ENCODE measurements at regions not wholly inside any gene's neighbourhood (a gene's known extent, or its start where the extent isn't known, plus 50 kb on each side); places are given as distances from the start of the nearest gene placed in this dataset.

GRCh38 chr7:52928591-52928990 is 106.8 kb upstream of the POM121L12 start:
- H3K4me3 ChIP-seq (ENCODE audit: low read depth, low read length): no peak overlapping the region
- no peak overlapping the region for H3K27ac ChIP-seq (ENCODE audit: extremely low read depth, low read depth, low read length)
- POLR2A ChIA-PET: no interaction called here
- no peaks in the 10 kb centered on the region for H3K9me3 ChIP-seq (ENCODE audit: control insufficient read depth, insufficient read depth, low read depth, low read length)
- CTCF ChIA-PET: no interaction called here
- H3K36me3 ChIP-seq (ENCODE audit: control insufficient read depth in 2 of 2, insufficient read depth in 1 of 2, low read length in 2 of 2): no peaks in the 10 kb centered on the region
- TF ChIP-seq ZNF664 (tag by site-specific recombination; IDR thresholded peaks at IDR 0.05): no peak
- no peak for TF ChIP-seq ZNF785 (tag by site-specific recombination; IDR thresholded peaks at IDR 0.05)
- no peak for TF ChIP-seq ZNF626 (tag by site-specific recombination; IDR thresholded peaks at IDR 0.05)
- TF ChIP-seq ZNF311 (tag by site-specific recombination; IDR thresholded peaks at IDR 0.05; ENCODE audit: borderline replicate concordance): no peak
- no peak for TF ChIP-seq ZNF394 (tag by site-specific recombination; IDR thresholded peaks at IDR 0.05; ENCODE audit: borderline replicate concordance)
- TF ChIP-seq KLF10 (tag by site-specific recombination; IDR thresholded peaks at IDR 0.05): no peak
- TF ChIP-seq ZNF423 (tag by site-specific recombination; IDR thresholded peaks at IDR 0.05): no peak
- TF ChIP-seq EGR2 (tag by site-specific recombination; IDR thresholded peaks at IDR 0.05; ENCODE audit: low read depth): no peak
- no peak for TF ChIP-seq ZNF398 (tag by site-specific recombination; IDR thresholded peaks at IDR 0.05)
- TF ChIP-seq KLF7 (tag by site-specific recombination; IDR thresholded peaks at IDR 0.05; ENCODE audit: borderline replicate concordance): no peak
- TF ChIP-seq, protein P1, sequence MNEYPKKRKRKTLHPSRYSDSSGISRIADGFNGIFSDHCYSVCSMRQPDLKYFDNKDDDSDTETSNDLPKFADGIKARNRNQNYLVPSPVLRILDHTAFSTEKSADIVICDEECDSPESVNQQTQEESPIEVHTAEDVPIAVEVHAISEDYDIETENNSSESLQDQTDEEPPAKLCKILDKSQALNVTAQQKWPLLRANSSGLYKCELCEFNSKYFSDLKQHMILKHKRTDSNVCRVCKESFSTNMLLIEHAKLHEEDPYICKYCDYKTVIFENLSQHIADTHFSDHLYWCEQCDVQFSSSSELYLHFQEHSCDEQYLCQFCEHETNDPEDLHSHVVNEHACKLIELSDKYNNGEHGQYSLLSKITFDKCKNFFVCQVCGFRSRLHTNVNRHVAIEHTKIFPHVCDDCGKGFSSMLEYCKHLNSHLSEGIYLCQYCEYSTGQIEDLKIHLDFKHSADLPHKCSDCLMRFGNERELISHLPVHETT (tag by site-specific recombination; IDR thresholded peaks at IDR 0.05): no peak
- H3K4me1 ChIP-seq (ENCODE audit: control insufficient read depth, insufficient read depth, low read length): no peaks in the 10 kb centered on the region

GRCh38 chr7:52925332-52925731 is 110.1 kb upstream of the POM121L12 start:
- no peaks in the 10 kb centered on the region for H3K36me3 ChIP-seq (ENCODE audit: control insufficient read depth in 2 of 2, insufficient read depth in 1 of 2, low read length in 2 of 2)
- POLR2A ChIA-PET: no interaction called here
- no peaks in the 10 kb centered on the region for H3K4me1 ChIP-seq (ENCODE audit: control insufficient read depth, insufficient read depth, low read length)
- H3K27ac ChIP-seq (ENCODE audit: extremely low read depth, low read depth, low read length): no peak overlapping the region
- TF ChIP-seq KLF9 (tag by site-specific recombination; IDR thresholded peaks at IDR 0.05; ENCODE audit: low read depth) (no peak), ZNF610 (tag by site-specific recombination; IDR thresholded peaks at IDR 0.05; ENCODE audit: borderline replicate concordance) (no peak)
- CTCF ChIA-PET: interaction anchor here (0.6 to 1.2 kb wide), 3 partner anchors 11 to 879 kb away, joined by 3 to 6 read pairs (median 3); no protein-coding TSS in a partner anchor
- no peak overlapping the region for H3K4me3 ChIP-seq (ENCODE audit: low read depth, low read length)
- H3K9me3 ChIP-seq (ENCODE audit: control insufficient read depth, insufficient read depth, low read depth, low read length): no peaks in the 10 kb centered on the region

DNA sequence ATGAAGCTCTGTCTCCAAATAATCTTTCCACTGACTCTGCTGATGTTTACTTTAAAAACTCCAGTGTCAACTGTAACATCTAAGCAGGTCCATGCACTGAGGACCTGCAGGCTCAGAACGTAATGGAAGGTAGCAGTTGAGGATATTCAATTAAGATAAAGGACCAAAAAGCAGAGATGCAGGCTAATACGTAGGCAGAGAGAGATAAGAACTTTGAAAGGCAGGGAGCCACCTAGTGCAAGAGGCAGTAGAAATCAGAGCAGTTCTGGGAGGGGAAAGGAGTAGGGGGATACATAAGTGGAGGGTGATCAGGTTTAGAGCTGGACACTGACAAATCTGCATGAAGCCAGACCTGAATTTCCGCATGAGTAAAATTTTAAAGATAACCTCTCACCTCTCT is 114.5 kb upstream of the POM121L12 start:
- H3K27ac ChIP-seq (ENCODE audit: extremely low read depth, low read depth, low read length): no peak overlapping the region
- no peaks in the 10 kb centered on the region for H3K36me3 ChIP-seq (ENCODE audit: control insufficient read depth in 2 of 2, insufficient read depth in 1 of 2, low read length in 2 of 2)
- POLR2A ChIA-PET: no interaction called here
- H3K9me3 ChIP-seq (ENCODE audit: control insufficient read depth, insufficient read depth, low read depth, low read length): no peaks in the 10 kb centered on the region
- H3K4me1 ChIP-seq (ENCODE audit: control insufficient read depth, insufficient read depth, low read length): no peaks in the 10 kb centered on the region
- TF ChIP-seq, protein P1 (tag by site-specific recombination; IDR thresholded peaks at IDR 0.05): no peak
- TF ChIP-seq SP7 (tag by site-specific recombination; IDR thresholded peaks at IDR 0.05) (no peak), ZNF624 (tag by site-specific recombination; IDR thresholded peaks at IDR 0.05) (no peak), HOXA7 (CRISPR knock-in tag; IDR thresholded peaks at IDR 0.05; ENCODE audit: borderline replicate concordance) (no peak), ZNF677 (tag by site-specific recombination; IDR thresholded peaks at IDR 0.05) (no peak)
- CTCF ChIA-PET: no interaction called here
- no peak overlapping the region for H3K4me3 ChIP-seq (ENCODE audit: low read depth, low read length)

Data from HEK293 (cell line).